ENCODE measurements at regions not wholly inside any gene's neighbourhood (a gene's known extent, or its start where the extent isn't known, plus 50 kb on each side); places are given as distances from the start of the nearest gene placed in this dataset.

GRCh38 chr17:54117452-54117851 is 294.7 kb downstream of the KIF2B start:
- no peak for TF ChIP-seq CTCF (IDR thresholded peaks at IDR 0.05)
- TF ChIP-seq POLR2A (IDR thresholded peaks at IDR 0.05), result no peak
- TF ChIP-seq EP300 (IDR thresholded peaks at IDR 0.05), result no peak
